ENCODE measurements at regions not wholly inside any gene's neighbourhood (a gene's known extent, or its start where the extent isn't known, plus 50 kb on each side); places are given as distances from the start of the nearest gene placed in this dataset.

DNA sequence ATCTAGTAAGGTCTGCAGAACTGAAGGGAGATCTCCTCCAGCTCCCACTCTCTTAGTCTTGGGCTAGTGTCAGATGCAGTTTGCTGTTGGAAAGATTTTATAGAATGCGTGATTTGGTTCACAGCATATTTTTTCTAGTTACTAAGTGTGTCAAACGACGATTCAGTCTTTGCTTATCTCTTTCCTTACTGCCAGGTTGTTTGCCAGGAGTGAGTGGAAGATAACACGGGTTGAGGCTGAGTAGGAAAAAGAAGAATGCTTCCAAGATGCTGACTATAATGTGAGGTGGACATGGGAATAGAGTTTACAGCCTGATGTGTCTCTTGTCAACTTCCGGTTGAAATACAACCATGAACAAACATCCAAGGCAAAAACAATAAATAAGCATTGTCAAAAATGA is 141.4 kb downstream of the GDAP2 start:
- Mint-ChIP-seq H3K9me3 (peaks cover 9% of the 10 kb centered on the region), H3K27me3 (no peaks in the 10 kb centered on the region), H3K27ac (no peak overlapping the region), H3K36me3 (peaks cover 5% of the 10 kb centered on the region), H3K4me1 (ENCODE audit: unreplicated experiment) (peaks cover 11% of the 10 kb centered on the region), H3K4me3 (no peak overlapping the region)
- no peak for DNase-seq (ENCODE audit: extremely low spot score, unreplicated experiment)
- TF ChIP-seq, protein P1, sequence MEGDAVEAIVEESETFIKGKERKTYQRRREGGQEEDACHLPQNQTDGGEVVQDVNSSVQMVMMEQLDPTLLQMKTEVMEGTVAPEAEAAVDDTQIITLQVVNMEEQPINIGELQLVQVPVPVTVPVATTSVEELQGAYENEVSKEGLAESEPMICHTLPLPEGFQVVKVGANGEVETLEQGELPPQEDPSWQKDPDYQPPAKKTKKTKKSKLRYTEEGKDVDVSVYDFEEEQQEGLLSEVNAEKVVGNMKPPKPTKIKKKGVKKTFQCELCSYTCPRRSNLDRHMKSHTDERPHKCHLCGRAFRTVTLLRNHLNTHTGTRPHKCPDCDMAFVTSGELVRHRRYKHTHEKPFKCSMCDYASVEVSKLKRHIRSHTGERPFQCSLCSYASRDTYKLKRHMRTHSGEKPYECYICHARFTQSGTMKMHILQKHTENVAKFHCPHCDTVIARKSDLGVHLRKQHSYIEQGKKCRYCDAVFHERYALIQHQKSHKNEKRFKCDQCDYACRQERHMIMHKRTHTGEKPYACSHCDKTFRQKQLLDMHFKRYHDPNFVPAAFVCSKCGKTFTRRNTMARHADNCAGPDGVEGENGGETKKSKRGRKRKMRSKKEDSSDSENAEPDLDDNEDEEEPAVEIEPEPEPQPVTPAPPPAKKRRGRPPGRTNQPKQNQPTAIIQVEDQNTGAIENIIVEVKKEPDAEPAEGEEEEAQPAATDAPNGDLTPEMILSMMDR (conservative IDR thresholded peaks at IDR 0.05): no peak

DNA sequence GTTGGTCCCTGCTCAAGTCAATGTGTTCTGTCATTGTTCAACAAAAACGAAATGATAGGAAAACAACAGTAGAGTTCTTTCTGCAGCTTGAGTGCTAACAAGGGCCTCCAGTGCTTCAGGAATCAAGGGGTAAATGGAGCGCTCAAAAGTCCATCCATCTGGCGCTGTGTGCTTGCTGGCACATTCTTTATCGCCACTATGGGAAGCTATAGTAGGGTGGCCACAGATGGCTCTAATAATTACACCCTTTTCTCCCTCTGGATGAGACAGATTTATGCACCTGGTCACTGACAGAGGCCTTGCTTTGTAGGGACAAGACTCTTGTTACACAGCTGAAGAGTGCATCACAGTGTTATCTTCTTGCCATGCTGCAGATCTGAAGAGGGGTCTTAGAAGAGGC is 136.0 kb downstream of the GDAP2 start:
- Mint-ChIP-seq H3K27ac (no peak overlapping the region), H3K27me3 (no peaks in the 10 kb centered on the region), H3K4me3 (no peak overlapping the region), H3K9me3 (peaks cover 4% of the 10 kb centered on the region), H3K36me3 (peaks cover 5% of the 10 kb centered on the region), H3K4me1 (ENCODE audit: unreplicated experiment) (peaks cover 18% of the 10 kb centered on the region)
- TF ChIP-seq, protein P1 (conservative IDR thresholded peaks at IDR 0.05): no peak
- no peak for DNase-seq (ENCODE audit: extremely low spot score, unreplicated experiment)

DNA sequence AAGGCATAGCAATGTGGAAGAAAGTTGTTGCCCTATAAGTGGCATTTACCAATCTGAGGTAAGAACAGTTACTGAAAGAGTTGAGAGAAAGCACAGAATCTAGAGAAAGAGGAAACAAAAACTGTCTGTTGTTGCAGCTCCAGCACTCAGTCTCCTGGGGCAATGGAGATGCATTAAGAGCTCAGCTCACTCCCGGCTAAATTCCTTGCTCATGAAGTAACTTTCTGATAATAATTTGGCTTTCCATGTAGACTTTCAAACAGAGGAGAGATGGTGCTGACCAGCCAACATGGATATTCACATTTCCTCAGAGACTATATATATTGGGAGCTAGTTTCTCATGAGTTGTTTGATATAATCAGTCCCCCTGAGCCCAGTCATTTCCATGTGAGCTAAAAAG is 135.3 kb downstream of the GDAP2 start:
- peaks cover 4% of the 10 kb centered on the region for H3K9me3 Mint-ChIP-seq
- no peak for DNase-seq (ENCODE audit: extremely low spot score, unreplicated experiment)
- H3K36me3 Mint-ChIP-seq: peaks cover 5% of the 10 kb centered on the region
- peak overlapping the region; percentile 27 for H3K4me3 Mint-ChIP-seq
- H3K27me3 Mint-ChIP-seq: no peaks in the 10 kb centered on the region
- H3K4me1 Mint-ChIP-seq (ENCODE audit: unreplicated experiment): peaks cover 18% of the 10 kb centered on the region
- no peak overlapping the region for H3K27ac Mint-ChIP-seq
- TF ChIP-seq, protein P1 (conservative IDR thresholded peaks at IDR 0.05): no peak

DNA sequence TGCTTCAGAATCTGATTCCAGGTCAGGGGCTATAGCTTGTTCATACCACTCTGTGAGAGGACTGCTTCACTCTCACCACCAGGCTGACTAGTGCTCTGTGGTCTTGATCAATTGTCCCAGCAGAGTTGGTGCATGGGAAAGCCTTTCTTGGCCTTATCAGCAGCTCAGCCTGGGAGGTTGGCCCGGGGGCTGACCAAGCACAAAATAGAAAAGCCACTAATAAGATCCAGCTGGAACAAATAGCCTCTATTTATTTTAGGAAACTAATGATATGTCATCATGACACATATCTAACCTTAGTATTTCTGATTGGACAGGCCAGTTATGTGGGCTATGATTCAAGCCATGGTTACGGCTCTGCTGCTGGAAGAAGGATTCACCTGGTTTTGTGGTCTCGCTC is 134.2 kb downstream of the GDAP2 start:
- Mint-ChIP-seq H3K9me3 (peaks cover 6% of the 10 kb centered on the region), H3K4me3 (no peak overlapping the region), H3K4me1 (ENCODE audit: unreplicated experiment) (peaks cover 18% of the 10 kb centered on the region), H3K27ac (no peak overlapping the region), H3K27me3 (no peaks in the 10 kb centered on the region), H3K36me3 (peaks cover 5% of the 10 kb centered on the region)
- TF ChIP-seq, protein P1 (conservative IDR thresholded peaks at IDR 0.05): no peak
- no peak for DNase-seq (ENCODE audit: extremely low spot score, unreplicated experiment)

DNA sequence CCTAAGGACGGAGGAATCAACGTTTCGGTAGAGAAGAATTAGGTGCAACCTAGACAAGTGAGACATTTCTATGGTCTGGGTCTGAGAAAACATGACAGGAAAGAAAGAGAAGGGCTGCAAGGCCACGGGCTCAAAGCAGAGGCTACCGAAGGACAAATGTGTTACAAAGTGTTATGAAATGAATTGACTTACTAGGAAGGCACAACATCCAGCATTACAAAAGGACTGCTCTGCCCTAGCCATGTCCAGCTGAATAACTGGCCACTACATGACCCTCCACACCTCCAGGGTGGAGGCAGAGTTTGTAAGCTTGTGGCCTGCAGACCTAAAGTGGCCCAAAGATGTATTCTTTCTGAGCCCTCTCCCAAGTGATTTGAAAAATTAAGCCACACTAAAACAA is 133.6 kb downstream of the GDAP2 start:
- Mint-ChIP-seq H3K36me3 (peaks cover 5% of the 10 kb centered on the region), H3K27ac (no peak overlapping the region), H3K4me3 (no peak overlapping the region), H3K9me3 (peaks cover 12% of the 10 kb centered on the region), H3K4me1 (ENCODE audit: unreplicated experiment) (peaks cover 18% of the 10 kb centered on the region), H3K27me3 (no peaks in the 10 kb centered on the region)
- TF ChIP-seq, protein P1 (conservative IDR thresholded peaks at IDR 0.05): no peak
- no peak for DNase-seq (ENCODE audit: extremely low spot score, unreplicated experiment)

DNA sequence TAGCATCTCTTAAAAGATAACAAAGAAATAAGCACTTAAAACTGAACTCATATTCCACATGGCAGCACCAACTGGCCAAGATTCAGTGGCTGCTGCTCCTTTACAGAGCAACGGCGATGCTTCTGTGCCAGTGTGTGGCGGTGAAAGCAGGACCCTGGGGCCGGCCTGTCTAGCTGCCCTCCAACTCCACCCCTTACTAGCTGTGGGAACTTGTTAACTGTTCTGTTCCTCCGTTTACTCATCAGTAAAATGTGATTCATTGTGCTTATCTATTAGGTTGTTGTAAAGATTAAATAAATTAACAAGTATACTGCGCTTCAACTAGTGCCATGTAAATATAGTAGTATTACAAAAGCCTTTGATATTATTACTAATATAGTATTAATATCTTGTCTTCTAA is 133.2 kb downstream of the GDAP2 start:
- Mint-ChIP-seq H3K4me1 (ENCODE audit: unreplicated experiment) (peaks cover 18% of the 10 kb centered on the region), H3K27ac (no peak overlapping the region), H3K9me3 (peaks cover 12% of the 10 kb centered on the region), H3K27me3 (no peaks in the 10 kb centered on the region), H3K4me3 (no peak overlapping the region), H3K36me3 (peaks cover 5% of the 10 kb centered on the region)
- no peak for DNase-seq (ENCODE audit: extremely low spot score, unreplicated experiment)
- TF ChIP-seq, protein P1 (conservative IDR thresholded peaks at IDR 0.05): no peak
